Rectal smooth muscle tissue (tissue), 1 donor: ENCODE measurements at regions not wholly inside any gene's neighbourhood (a gene's known extent, or its start where the extent isn't known, plus 50 kb on each side); places are given as distances from the start of the nearest gene placed in this dataset.

Experiments used
- H3K27ac ChIP-seq: one replicate; pipeline ENCODE4 v1.7.0; 2013; ENCODE audit warnings: low read depth, low read length, inconsistent platforms
- H3K27me3 ChIP-seq: one replicate; pipeline ENCODE4 v1.7.0; 2013; ENCODE audit warnings: low read length; ENCODE audit not compliant: control insufficient read depth, insufficient read depth
- H3K36me3 ChIP-seq: one replicate; pipeline ENCODE4 v1.7.0; 2013; ENCODE audit warnings: low read length; ENCODE audit not compliant: control insufficient read depth, insufficient read depth
- H3K4me1 ChIP-seq: one replicate; pipeline ENCODE4 v1.7.0; 2013; ENCODE audit warnings: low read length; ENCODE audit not compliant: control insufficient read depth, insufficient read depth
- H3K4me3 ChIP-seq: one replicate; pipeline ENCODE4 v1.7.0; 2013; ENCODE audit warnings: low read length
- H3K9ac ChIP-seq: one replicate; pipeline ENCODE4 v1.7.0; 2013; ENCODE audit warnings: low read length

- H3K9ac ChIP-seq = no peak overlapping the region
- H3K36me3 ChIP-seq = no peaks in the 10 kb centered on the region
- no peaks in the 10 kb centered on the region for H3K27me3 ChIP-seq
- no peak overlapping the region for H3K27ac ChIP-seq
- no peaks in the 10 kb centered on the region for H3K4me1 ChIP-seq
- H3K4me3 ChIP-seq = no peak overlapping the region
Measured at GRCh38 chr15:95608371-95608770, 722.1 kb upstream of the NR2F2 start.

- Histone ChIP-seq H3K27ac (no peak overlapping the region), H3K9ac (no peak overlapping the region), H3K4me1 (no peaks in the 10 kb centered on the region), H3K27me3 (no peaks in the 10 kb centered on the region), H3K4me3 (no peak overlapping the region), H3K36me3 (no peaks in the 10 kb centered on the region)
Measured at GRCh38 chr15:95609096-95609495, 721.4 kb upstream of the NR2F2 start.

GRCh38 chr15:95610945-95611344, 719.6 kb upstream of the NR2F2 start:
- no peaks in the 10 kb centered on the region for H3K4me1 ChIP-seq
- no peak overlapping the region for H3K4me3 ChIP-seq
- no peaks in the 10 kb centered on the region for H3K27me3 ChIP-seq
- H3K9ac ChIP-seq = no peak overlapping the region
- no peaks in the 10 kb centered on the region for H3K36me3 ChIP-seq
- H3K27ac ChIP-seq = no peak overlapping the region

GRCh38 chr15:95615436-95615835, 715.1 kb upstream of the NR2F2 start:
- H3K27me3 ChIP-seq = no peaks in the 10 kb centered on the region
- H3K36me3 ChIP-seq = no peaks in the 10 kb centered on the region
- H3K9ac ChIP-seq = no peak overlapping the region
- H3K4me3 ChIP-seq = no peak overlapping the region
- H3K4me1 ChIP-seq = no peaks in the 10 kb centered on the region
- no peak overlapping the region for H3K27ac ChIP-seq

GRCh38 chr15:95616306-95616705, 714.2 kb upstream of the NR2F2 start:
- no peak overlapping the region for H3K9ac ChIP-seq
- no peaks in the 10 kb centered on the region for H3K4me1 ChIP-seq
- no peaks in the 10 kb centered on the region for H3K27me3 ChIP-seq
- no peaks in the 10 kb centered on the region for H3K36me3 ChIP-seq
- H3K27ac ChIP-seq = no peak overlapping the region
- no peak overlapping the region for H3K4me3 ChIP-seq

- no peaks in the 10 kb centered on the region for H3K36me3 ChIP-seq
- no peak overlapping the region for H3K9ac ChIP-seq
- no peak overlapping the region for H3K4me3 ChIP-seq
- H3K27me3 ChIP-seq = no peaks in the 10 kb centered on the region
- no peak overlapping the region for H3K27ac ChIP-seq
- H3K4me1 ChIP-seq = no peaks in the 10 kb centered on the region
Measured at GRCh38 chr15:95620934-95621579, 709.4 kb upstream of the NR2F2 start.

- H3K4me3 ChIP-seq = no peak overlapping the region
Measured at GRCh38 chr15:95622843-95623242, 707.7 kb upstream of the NR2F2 start.

GRCh38 chr15:95624100-95624499, 706.4 kb upstream of the NR2F2 start:
- Histone ChIP-seq H3K27ac (no peak overlapping the region), H3K27me3 (no peaks in the 10 kb centered on the region), H3K36me3 (no peaks in the 10 kb centered on the region), H3K9ac (no peak overlapping the region), H3K4me1 (no peaks in the 10 kb centered on the region), H3K4me3 (no peak overlapping the region)

More at GRCh38 chr15:95622843-95623242, 707.7 kb upstream of the NR2F2 start:
- Histone ChIP-seq H3K27ac (no peak overlapping the region), H3K27me3 (no peaks in the 10 kb centered on the region), H3K4me1 (no peaks in the 10 kb centered on the region), H3K9ac (no peak overlapping the region), H3K36me3 (no peaks in the 10 kb centered on the region)

- Histone ChIP-seq H3K9ac (no peak overlapping the region), H3K27me3 (no peaks in the 10 kb centered on the region), H3K36me3 (no peaks in the 10 kb centered on the region), H3K27ac (no peak overlapping the region), H3K4me1 (no peaks in the 10 kb centered on the region), H3K4me3 (no peak overlapping the region)
Measured at GRCh38 chr15:95624616-95625361, 705.7 kb upstream of the NR2F2 start.

- no peak overlapping the region for H3K4me3 ChIP-seq
- no peak overlapping the region for H3K27ac ChIP-seq
- H3K36me3 ChIP-seq = no peaks in the 10 kb centered on the region
- no peaks in the 10 kb centered on the region for H3K27me3 ChIP-seq
- H3K9ac ChIP-seq = no peak overlapping the region
- no peaks in the 10 kb centered on the region for H3K4me1 ChIP-seq
Measured at GRCh38 chr15:95626501-95627361, 703.8 kb upstream of the NR2F2 start.

GRCh38 chr15:95629503-95630168, 700.9 kb upstream of the NR2F2 start:
- Histone ChIP-seq H3K4me1 (no peaks in the 10 kb centered on the region), H3K4me3 (no peak overlapping the region), H3K27me3 (no peaks in the 10 kb centered on the region), H3K27ac (no peak overlapping the region), H3K36me3 (no peaks in the 10 kb centered on the region), H3K9ac (no peak overlapping the region)

- Histone ChIP-seq H3K9ac (no peak overlapping the region), H3K27ac (no peak overlapping the region), H3K4me1 (no peaks in the 10 kb centered on the region), H3K36me3 (no peaks in the 10 kb centered on the region), H3K4me3 (no peak overlapping the region), H3K27me3 (no peaks in the 10 kb centered on the region)
Measured at GRCh38 chr15:95630683-95631082, 699.8 kb upstream of the NR2F2 start.
